Kidney tubule cell (primary cell): ENCODE measurements at regions not wholly inside any gene's neighbourhood (a gene's known extent, or its start where the extent isn't known, plus 50 kb on each side); places are given as distances from the start of the nearest gene placed in this dataset.
A peak's percentile ranks its signal among the peaks of the same experiment; 100 is the strongest.

Experiments
- DNase-seq: peaks from one replicate; pipeline ENCODE4 v3.0.0-alpha.2; 2018; ENCODE audit warnings: low spot score

DNA sequence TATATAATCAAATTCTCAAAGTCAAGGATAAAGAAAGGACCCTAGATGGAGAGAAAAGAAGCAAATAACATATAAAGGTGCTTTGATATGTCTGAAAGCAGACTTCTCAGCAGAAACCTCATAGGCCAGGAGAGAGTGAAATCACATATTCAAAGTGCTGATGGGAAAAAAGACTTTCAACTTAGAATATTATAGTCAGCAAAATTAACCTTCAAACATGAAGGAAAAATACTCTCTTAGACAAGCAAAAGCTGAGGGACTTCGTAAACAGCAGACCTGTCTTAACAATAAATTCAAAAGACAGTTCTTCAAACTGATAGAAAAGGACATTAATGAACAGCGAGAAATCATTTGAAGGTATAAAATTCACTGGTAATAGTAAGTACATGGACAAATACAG, 107.2 kb upstream of the KCNH7 start:
- no peak for DNase-seq

DNA sequence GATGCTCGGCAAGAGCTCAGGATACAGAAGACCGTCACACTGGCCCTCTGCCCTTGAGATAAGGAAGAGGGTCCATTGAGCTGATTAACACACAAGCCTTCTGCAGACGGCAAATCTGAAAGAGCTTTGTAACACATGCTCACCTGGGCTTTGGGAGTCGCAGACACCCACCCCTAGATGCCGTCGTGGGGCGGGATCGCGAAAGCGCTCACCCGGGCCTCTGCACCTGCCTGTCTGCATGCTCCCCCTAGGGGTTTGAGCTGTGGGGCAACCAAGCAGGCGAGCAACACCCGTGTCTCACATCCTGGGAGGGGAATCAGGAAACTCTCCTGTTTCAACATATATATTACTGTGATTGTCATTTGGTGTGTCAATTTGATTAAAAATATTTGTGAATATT, 99.8 kb upstream of the KCNH7 start:
- no peak for DNase-seq

DNA sequence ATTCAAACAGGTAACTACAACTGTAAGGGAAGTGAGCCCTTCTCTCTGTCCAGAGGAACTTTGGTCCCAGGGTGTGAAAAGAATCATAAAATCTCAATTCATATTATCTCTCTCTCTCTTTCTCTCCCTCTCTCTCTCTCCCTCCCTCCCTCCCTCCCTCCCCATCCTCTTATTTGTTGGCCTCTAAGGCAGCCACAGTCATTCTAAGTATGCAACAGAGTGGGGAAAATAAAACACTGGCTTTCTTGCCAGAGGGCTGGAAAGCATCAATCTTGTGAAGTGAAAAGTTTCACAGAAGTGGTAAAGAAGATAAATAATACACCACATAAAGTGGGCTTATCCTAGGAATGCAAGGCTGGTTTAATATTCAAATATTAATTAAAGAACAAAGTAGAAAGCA, 95.6 kb upstream of the KCNH7 start:
- no peak for DNase-seq

DNA sequence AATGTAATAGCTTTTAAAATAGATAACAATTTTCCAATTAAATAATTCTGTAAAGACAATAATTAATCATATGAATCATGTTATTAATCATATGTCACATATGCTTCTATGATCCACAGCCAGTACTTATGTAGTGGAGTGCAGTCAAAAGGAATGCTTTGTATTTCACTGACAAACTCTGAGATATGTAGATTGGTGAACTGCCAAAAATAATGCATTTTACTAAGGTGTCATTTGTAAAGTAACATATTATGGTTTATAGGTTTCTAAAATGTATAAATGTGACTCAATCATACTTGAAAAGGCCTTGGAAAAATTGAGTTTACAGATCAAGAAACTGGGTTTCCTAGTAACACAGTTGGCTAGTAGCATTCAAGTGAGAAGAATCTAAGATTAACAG, 93.8 kb upstream of the KCNH7 start:
- no peak for DNase-seq

GRCh38 chr2:162929571-162929970, 91.0 kb upstream of the KCNH7 start:
- peak; percentile 84 for DNase-seq

DNA sequence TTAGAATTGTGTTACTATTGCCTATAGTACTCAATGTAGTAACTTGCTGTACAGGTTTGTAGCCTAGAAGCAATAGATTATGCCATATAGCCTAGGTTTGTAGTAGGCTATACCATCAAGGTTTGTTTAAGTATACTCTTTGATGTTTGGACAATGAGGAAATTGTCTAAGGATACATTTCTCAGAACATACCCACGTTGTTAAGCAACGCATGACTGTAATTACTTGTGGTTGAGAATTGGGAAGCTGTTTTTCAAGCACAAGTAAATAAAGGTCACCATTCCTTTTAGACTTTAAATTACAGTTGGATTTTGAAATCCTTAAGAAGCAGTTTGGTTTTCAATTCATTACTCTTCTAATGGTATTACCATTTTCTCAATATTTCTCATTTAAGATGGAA, 89.8 kb upstream of the KCNH7 start:
- DNase-seq = peak; percentile 30

DNA sequence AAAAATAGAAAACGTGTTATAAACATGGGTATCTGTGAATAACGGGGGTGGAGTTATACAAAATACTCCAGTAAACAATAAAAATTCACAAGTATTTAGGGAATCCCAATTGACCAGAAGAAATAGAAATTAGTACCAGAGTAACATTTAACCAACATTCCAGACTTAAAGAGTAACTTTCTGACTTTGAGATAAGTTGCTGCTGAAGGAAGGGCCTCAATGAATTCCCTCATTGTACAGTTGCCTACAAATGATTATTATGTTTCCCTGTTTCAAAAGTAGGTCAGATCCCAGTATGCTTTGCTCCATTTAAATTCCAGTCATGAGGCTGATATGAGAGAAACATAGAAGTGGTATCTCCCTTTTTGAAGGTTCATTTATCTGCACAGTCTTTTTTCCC, 88.3 kb upstream of the KCNH7 start:
- peak; percentile 78 for DNase-seq

GRCh38 chr2:162926501-162926900, 87.9 kb upstream of the KCNH7 start:
- DNase-seq = peak; percentile 98

DNA sequence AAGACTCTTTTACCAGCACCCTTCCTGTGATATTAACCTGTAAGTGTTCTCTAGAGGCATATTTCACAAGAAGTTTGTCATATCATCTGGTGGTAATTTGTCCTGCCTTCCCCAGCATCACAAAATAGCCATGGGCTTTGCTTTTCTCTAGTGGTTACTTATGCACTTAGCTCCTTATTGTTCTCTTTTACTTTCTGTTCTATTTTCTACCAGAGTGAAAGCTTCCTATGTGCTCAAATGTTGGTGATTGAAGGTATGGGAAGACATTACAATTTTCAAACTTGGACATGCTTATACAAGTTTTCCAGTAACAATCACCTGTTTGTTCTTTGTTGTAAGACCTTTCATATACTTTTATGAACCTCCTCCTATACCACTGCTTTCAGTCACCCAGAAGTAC, 87.0 kb upstream of the KCNH7 start:
- peak; percentile 24 for DNase-seq

DNA sequence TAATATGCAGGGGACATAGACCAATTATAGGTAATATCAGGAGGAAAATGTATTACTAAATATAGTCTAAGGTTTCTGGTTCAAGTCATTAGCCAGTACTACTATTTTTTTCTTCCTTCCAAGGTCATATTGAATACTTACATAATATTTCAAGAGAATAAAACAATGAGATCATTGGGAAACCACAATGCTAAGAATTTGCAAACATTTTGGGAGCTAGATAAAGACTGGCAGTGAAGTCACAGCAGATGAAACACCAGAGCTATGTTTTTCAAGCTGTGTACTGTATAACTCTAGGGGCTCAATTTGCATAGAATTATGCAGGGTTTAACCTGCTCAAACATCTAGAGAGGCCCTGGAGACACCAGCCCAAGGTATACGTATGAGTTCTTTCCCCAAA, 80.5 kb upstream of the KCNH7 start:
- DNase-seq = no peak

DNA sequence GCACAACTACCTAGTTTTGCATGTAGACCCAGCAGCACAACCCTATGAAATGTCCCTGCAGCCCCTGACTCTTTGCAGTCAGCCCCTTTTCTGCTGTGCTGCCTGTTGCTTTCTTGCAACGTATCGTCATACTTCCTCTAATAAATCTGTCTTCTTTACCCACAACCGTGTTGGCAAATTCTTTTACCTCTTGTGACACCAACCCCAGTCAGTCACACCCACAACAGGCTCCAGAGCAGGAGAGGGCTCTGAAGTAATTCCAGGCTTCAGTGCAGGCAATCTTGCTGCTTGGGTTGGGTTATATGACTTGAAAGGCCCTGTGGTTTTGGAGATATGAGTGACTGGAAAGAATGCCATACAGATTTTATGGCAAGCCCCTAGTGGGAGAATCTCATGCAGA, 79.1 kb upstream of the KCNH7 start:
- DNase-seq = no peak

DNA sequence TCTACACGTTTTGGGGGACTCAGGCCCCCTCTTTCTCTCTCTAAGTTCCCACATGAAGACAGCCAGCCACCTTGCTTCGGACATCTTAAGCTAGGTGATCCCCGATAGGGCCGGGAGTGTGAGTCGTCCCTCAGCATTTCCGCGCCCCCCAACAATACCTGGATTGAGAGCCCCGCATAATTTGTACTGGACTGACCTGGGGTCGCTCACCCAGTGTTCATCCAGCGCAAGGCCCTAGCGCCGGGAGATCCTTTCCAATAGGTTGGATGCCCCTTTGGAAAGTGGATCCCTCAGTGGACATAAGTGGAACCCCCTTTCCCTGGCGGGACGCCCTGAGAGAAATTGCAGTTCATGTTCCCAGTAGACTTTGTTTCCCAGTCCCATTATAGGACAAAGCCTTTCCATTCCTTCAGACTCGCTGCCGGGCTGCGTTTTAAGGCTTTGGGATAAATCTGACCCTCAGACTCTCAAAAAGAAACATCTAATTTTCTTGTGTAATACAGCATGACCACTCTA, 77.8 kb upstream of the KCNH7 start:
- DNase-seq = no peak

DNA sequence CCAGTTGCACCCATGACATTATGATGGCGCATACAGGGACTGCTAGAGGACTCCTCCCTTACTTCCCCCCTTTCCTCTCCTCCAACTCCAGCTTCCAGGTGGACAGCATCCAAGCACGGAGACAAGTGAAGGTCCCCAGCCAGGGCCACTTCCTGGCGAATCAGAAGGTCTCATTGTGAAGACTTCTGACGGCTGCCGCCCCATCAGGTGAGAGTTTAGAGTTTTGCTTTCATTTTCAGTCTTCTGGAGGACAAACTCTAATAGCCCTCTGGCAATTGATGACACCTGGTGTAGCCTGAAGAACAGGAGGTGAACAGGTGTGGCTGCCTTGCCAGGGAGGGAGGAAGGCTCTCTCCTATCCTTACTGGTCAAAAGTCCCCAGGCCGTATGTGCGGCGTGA, 77.3 kb upstream of the KCNH7 start:
- no peak for DNase-seq

DNA sequence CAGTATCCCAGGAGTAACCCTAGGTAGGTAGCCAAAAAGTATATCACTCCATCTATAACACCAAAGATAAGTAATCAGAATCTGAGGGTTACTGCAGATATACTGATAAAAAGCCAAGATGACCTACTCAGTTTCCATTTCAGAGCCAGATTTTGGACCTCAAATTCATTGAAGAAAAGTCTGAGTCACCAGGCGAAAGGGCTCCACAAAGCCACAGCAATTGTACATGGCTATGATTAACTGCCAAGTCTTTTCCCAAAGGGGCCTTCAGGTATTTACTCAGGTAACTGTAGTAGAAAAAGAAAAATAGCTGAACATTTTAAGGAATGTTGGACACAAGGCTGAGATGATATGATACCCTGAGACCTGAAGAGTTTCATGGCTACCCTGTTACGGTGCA, 75.6 kb upstream of the KCNH7 start:
- DNase-seq = peak; percentile 10

- no peak for DNase-seq
Measured at GRCh38 chr2:162912787-162913186, 74.2 kb upstream of the KCNH7 start.

GRCh38 chr2:162908567-162908966, 70.0 kb upstream of the KCNH7 start:
- DNase-seq = no peak

GRCh38 chr2:162890690-162891311, 52.2 kb upstream of the KCNH7 start:
- peak; percentile 78 for DNase-seq

- DNase-seq = peak; percentile 2
Measured at GRCh38 chr2:162888652-162889051, 50.1 kb upstream of the KCNH7 start.
